PC-3 (cell line): ENCODE measurements at regions not wholly inside any gene's neighbourhood (a gene's known extent, or its start where the extent isn't known, plus 50 kb on each side); places are given as distances from the start of the nearest gene placed in this dataset.

Experiments
- ATAC-seq: fragments of 200-7000 bp; cut with Tn5 transposase; 2 replicates; pipeline ENCODE4 v1.9.1; 2020; ENCODE audit warnings: mild to moderate bottlenecking, moderate library complexity
- BruUV-seq: library from RNA; stranded (reverse); fragments of 400-500 nt; replicated peaks from 2 replicates; lab custom pipeline; 2021; lab: Mats Ljungman, UMichigan
- CTCF ChIA-PET: fragments of 300-600 bp; sonication (Branson Sonifier 250); formaldehyde crosslinking; loops from one replicate; lab custom pipeline; 2022; ENCODE audit warnings: antibody characterized with exemption; lab: Charles Lee
- POLR2A ChIA-PET: fragments of 300-600 bp; sonication (Branson Sonifier 250); formaldehyde crosslinking; loops from one replicate; lab custom pipeline; 2022; ENCODE audit warnings: antibody characterized with exemption; ENCODE audit not compliant: unreplicated experiment; lab: Charles Lee
- DNase-seq: peaks from one replicate; pipeline ENCODE4 v3.0.0-alpha.2; 2015
- H2AFZ ChIP-seq: fragments of 300-600 bp; sonication (generic); 2 replicates; pipeline ENCODE4 v1.6.0; 2016; ENCODE audit warnings: antibody characterized with exemption, low read length
- H3F3A ChIP-seq: fragments of 300-600 bp; sonication (generic); one replicate; pipeline ENCODE4 v1.6.0; 2017; ENCODE audit warnings: antibody characterized with exemption, low read length, control low read depth, mild to moderate bottlenecking; ENCODE audit not compliant: unreplicated experiment
- H3K27ac ChIP-seq: fragments of 300-600 bp; sonication (generic); 2 replicates; pipeline ENCODE4 v1.5.1; 2016; ENCODE audit warnings: mild to moderate bottlenecking, low read length
- H3K27me3 ChIP-seq: fragments of 300-600 bp; sonication (generic); 2 replicates; pipeline ENCODE4 v1.6.1; 2016; ENCODE audit warnings: low read length, mixed read lengths
- H3K36me3 ChIP-seq: fragments of 300-600 bp; sonication (generic); 2 replicates; pipeline ENCODE4 v1.6.1; 2016; ENCODE audit warnings: low read depth, mixed run types, low read length, mixed read lengths
- H3K4me1 ChIP-seq: fragments of 300-600 bp; sonication (generic); 2 replicates; pipeline ENCODE4 v1.5.1; 2016; ENCODE audit warnings: low read length; ENCODE audit not compliant: insufficient read depth
- H3K4me2 ChIP-seq: fragments of 300-600 bp; sonication (generic); 2 replicates; pipeline ENCODE4 v1.6.0; 2016; ENCODE audit warnings: low read length
- H3K4me3 ChIP-seq: fragments of 300-600 bp; sonication (generic); 2 replicates; pipeline ENCODE4 v1.5.1; 2016; ENCODE audit warnings: mild to moderate bottlenecking, low read length, mixed read lengths
- H3K79me2 ChIP-seq: fragments of 300-600 bp; sonication (generic); 2 replicates; pipeline ENCODE4 v1.6.1; 2017; ENCODE audit warnings: low read length, mixed read lengths
- H3K9ac ChIP-seq: fragments of 300-600 bp; sonication (generic); 2 replicates; pipeline ENCODE4 v1.6.0; 2016; ENCODE audit warnings: mild to moderate bottlenecking, low read length
- H3K9me2 ChIP-seq: fragments of 300-600 bp; sonication (generic); replicated peaks from 2 replicates; pipeline ENCODE4 v1.6.1; 2016; ENCODE audit warnings: mixed run types, low read length, mixed read lengths
- H3K9me3 ChIP-seq: fragments of 300-600 bp; sonication (generic); 2 replicates; pipeline ENCODE4 v1.6.1; 2016; ENCODE audit warnings: low read length, mixed read lengths
- H4K20me1 ChIP-seq: fragments of 300-600 bp; sonication (generic); 2 replicates; pipeline ENCODE4 v1.6.1; 2016; ENCODE audit warnings: low read length, mixed read lengths
- EZH2 ChIP-seq: fragments of 300-600 bp; sonication (generic); IDR thresholded peaks from one replicate; pipeline ENCODE4 v1.6.1; 2017; ENCODE audit warnings: antibody characterized with exemption, mild to moderate bottlenecking, low read length; ENCODE audit not compliant: unreplicated experiment
- EZH2phosphoT487 ChIP-seq: fragments of 300-600 bp; sonication (generic); IDR thresholded peaks from 2 replicates; pipeline ENCODE4 v1.6.1; 2018; ENCODE audit warnings: mild to moderate bottlenecking, antibody characterized with exemption, low read length, borderline replicate concordance
- intact Hi-C: fragments of 100-400 bp; cut with micrococcal nuclease; formaldehyde crosslinking; loops from 2 replicates; pipeline ENCODE4 v1.9.0; 2023
- TF ChIP-seq, protein P1 (sequence below): fragments of 300-600 bp; sonication (generic); conservative IDR thresholded peaks from 2 replicates; pipeline ENCODE4 v1.5.1; 2017; ENCODE audit warnings: antibody characterized with exemption, low read depth, mild to moderate bottlenecking, low read length

- ChIA-PET POLR2A (no interaction called here), CTCF (no interaction called here)
- DNase-seq (no peak), ATAC-seq (no peak)
- intact Hi-C loops = no loop called here
- Histone ChIP-seq H3K4me3 (no peak overlapping the region), H3K79me2 (no peaks in the 10 kb centered on the region), H3K36me3 (no peaks in the 10 kb centered on the region), H3K27ac (no peak overlapping the region), H3K9ac (no peak overlapping the region), H3K27me3 (no peaks in the 10 kb centered on the region), H3K9me2 (no peaks in the 10 kb centered on the region), H3F3A (no peaks in the 10 kb centered on the region), H3K4me1 (no peaks in the 10 kb centered on the region), H3K4me2 (no peak overlapping the region), H4K20me1 (no peaks in the 10 kb centered on the region), H2AFZ (no peak overlapping the region), H3K9me3 (no peaks in the 10 kb centered on the region)
- TF ChIP-seq EZH2phosphoT487 (no peak), EZH2 (no peak)
- TF ChIP-seq, protein P1, sequence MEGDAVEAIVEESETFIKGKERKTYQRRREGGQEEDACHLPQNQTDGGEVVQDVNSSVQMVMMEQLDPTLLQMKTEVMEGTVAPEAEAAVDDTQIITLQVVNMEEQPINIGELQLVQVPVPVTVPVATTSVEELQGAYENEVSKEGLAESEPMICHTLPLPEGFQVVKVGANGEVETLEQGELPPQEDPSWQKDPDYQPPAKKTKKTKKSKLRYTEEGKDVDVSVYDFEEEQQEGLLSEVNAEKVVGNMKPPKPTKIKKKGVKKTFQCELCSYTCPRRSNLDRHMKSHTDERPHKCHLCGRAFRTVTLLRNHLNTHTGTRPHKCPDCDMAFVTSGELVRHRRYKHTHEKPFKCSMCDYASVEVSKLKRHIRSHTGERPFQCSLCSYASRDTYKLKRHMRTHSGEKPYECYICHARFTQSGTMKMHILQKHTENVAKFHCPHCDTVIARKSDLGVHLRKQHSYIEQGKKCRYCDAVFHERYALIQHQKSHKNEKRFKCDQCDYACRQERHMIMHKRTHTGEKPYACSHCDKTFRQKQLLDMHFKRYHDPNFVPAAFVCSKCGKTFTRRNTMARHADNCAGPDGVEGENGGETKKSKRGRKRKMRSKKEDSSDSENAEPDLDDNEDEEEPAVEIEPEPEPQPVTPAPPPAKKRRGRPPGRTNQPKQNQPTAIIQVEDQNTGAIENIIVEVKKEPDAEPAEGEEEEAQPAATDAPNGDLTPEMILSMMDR = no peak
- BruUV-seq = no TSS peak
Observed at GRCh38 chr15:35822153-35822552, 276.2 kb upstream of the DPH6 start.

DNA sequence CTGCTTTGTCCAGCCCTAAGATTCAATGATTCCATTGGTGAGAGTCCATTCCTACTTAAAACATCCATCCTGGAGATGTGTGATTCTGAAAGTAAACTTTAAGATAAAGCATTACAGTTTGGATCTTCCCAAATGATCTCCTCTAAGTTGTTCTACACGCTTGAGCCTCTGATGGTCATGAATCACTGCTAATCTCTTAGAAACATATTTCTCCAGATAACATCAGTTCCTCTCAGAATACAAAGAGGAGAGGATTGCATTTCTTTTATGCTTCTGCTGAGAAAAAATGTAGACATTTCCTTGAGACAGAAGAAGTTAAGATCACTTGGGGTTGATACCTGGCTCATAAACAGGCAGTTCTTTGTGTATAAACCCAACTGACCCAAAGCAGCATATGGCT, 281.2 kb upstream of the DPH6 start:
- Histone ChIP-seq H3K4me1 (no peaks in the 10 kb centered on the region), H3F3A (no peaks in the 10 kb centered on the region), H3K9me2 (no peaks in the 10 kb centered on the region), H4K20me1 (no peaks in the 10 kb centered on the region), H2AFZ (no peak overlapping the region), H3K36me3 (no peaks in the 10 kb centered on the region), H3K4me2 (no peak overlapping the region), H3K27ac (no peak overlapping the region), H3K79me2 (no peaks in the 10 kb centered on the region), H3K9ac (no peak overlapping the region), H3K9me3 (no peaks in the 10 kb centered on the region), H3K27me3 (no peaks in the 10 kb centered on the region), H3K4me3 (no peak overlapping the region)
- DNase-seq (no peak), ATAC-seq (no peak)
- ChIA-PET POLR2A (no interaction called here), CTCF (no interaction called here)
- intact Hi-C loops = no loop called here
- no TSS peak for BruUV-seq
- no peak for TF ChIP-seq EZH2phosphoT487
- TF ChIP-seq, protein P1 = no peak
- TF ChIP-seq EZH2 = no peak

GRCh38 chr15:35827911-35828310, 281.9 kb upstream of the DPH6 start:
- Histone ChIP-seq H3K27ac (no peak overlapping the region), H4K20me1 (no peaks in the 10 kb centered on the region), H3K27me3 (no peaks in the 10 kb centered on the region), H3K4me3 (no peak overlapping the region), H3K9ac (no peak overlapping the region), H3F3A (no peaks in the 10 kb centered on the region), H2AFZ (no peak overlapping the region), H3K79me2 (no peaks in the 10 kb centered on the region), H3K4me2 (no peak overlapping the region), H3K36me3 (no peaks in the 10 kb centered on the region), H3K9me2 (no peaks in the 10 kb centered on the region), H3K9me3 (no peaks in the 10 kb centered on the region), H3K4me1 (no peaks in the 10 kb centered on the region)
- BruUV-seq = no TSS peak
- intact Hi-C loops = no loop called here
- ATAC-seq (no peak), DNase-seq (no peak)
- ChIA-PET CTCF (no interaction called here), POLR2A (no interaction called here)
- TF ChIP-seq EZH2phosphoT487 (no peak), EZH2 (no peak)
- TF ChIP-seq, protein P1 = no peak
